Heart left ventricle (tissue), 16 donors: ENCODE measurements at regions not wholly inside any gene's neighbourhood (a gene's known extent, or its start where the extent isn't known, plus 50 kb on each side); places are given as distances from the start of the nearest gene placed in this dataset.
"Not testable (repeated sequence)": the region's sequence is repeated elsewhere in the genome, so short reads cannot be mapped to it uniquely, and the experiment has no call there.

Experiments
- ATAC-seq, 4 donors: fragments of 200-7000 bp; cut with Tn5 transposase; one replicate each; pipeline ENCODE4 v1.9.1; 2020 to 2022; ENCODE audit warnings: moderate library complexity in 4 of 4, mild to moderate bottlenecking in 3 of 4, moderate number of reproducible peaks in 1 of 4
- DNase-seq, 5 donors: peaks; one replicate each; pipeline ENCODE4 v3.0.0-alpha.2; 2020
- H3K27ac ChIP-seq, 12 donors: fragments of 200-600 bp; sonication (generic) in 4 of 12; one replicate each; pipeline versions ENCODE4 v1.5.0 to v1.8.0; 2016 to 2022; ENCODE audit warnings: mild to moderate bottlenecking in 2 of 12
- H3K27me3 ChIP-seq, 9 donors: fragments of 200-600 bp; sonication (generic) in 2 of 9; one replicate each; pipeline versions ENCODE4 v1.5.1 to v1.8.0; 2016 to 2022; ENCODE audit warnings: mild to moderate bottlenecking in 3 of 9
- H3K36me3 ChIP-seq, 9 donors: fragments of 200-600 bp; sonication (generic) in 2 of 9; one replicate each; pipeline versions ENCODE4 v1.5.0 to v1.8.0; 2018 to 2022; ENCODE audit warnings: mild to moderate bottlenecking in 2 of 9
- H3K4me1 ChIP-seq, 12 donors: fragments of 200-600 bp; sonication (generic) in 4 of 12; one replicate each; pipeline versions ENCODE4 v1.5.0 to v1.8.0; 2016 to 2022; ENCODE audit warnings: mild to moderate bottlenecking in 3 of 12
- H3K4me3 ChIP-seq, 12 donors: fragments of 200-600 bp; sonication (generic) in 4 of 12; one replicate each; pipeline versions ENCODE4 v1.5.0 to v1.8.0; 2017 to 2022; ENCODE audit warnings: mild to moderate bottlenecking in 9 of 12, moderate library complexity in 4 of 12
- H3K9me3 ChIP-seq, 12 donors: fragments of 200-600 bp; sonication (generic) in 4 of 12; one replicate each; pipeline versions ENCODE4 v1.5.0 to v1.8.0; 2016 to 2022; ENCODE audit warnings: mild to moderate bottlenecking in 1 of 12
- CTCF ChIP-seq, 12 donors: fragments of 200-600 bp; sonication (generic) in 4 of 12; IDR thresholded peaks; one replicate each; pipeline versions ENCODE4 v1.5.0 to v1.8.0; 2018 to 2022; ENCODE audit warnings: antibody characterized with exemption in 12 of 12, mild to moderate bottlenecking in 5 of 12
- POLR2A ChIP-seq, 2 donors: fragments of 450-650 bp; IDR thresholded peaks; one replicate each; pipeline ENCODE4 v1.6.1; 2017; ENCODE audit warnings: antibody characterized with exemption in 2 of 2, mild to moderate bottlenecking in 2 of 2, moderate library complexity in 2 of 2
- WGBS, 4 donors: extraction: QIAGEN DNeasy Blood & Tissue Kit in 2 of 4; methylation state at CpG; one replicate each; pipeline versions ENCODE4 v1.1.5 to v1.1.7; 2013 to 2018; 5-methylcytosine and 5-hydroxymethylcytosine counted together
- intact Hi-C, 10 donors: fragments of 100-400 bp; cut with DNase I; formaldehyde crosslinking; loops; one replicate each; pipeline versions ENCODE4 v1.11.1 to v1.14.2; 2022
- donor health status: ischemic (EF 13 %, LVEDD 7.1; RV severe dilation, severe dysfunction).
- donor health status: healthy with polysubstance abuse.
- donor health status: DM: no; HTN: yes; CAD: no.
- donor health status: DM: no; HTN: no; CAD: no.
- donor health status: ischemic (EF 25% LVEDD 6.9; RV normal size, moderate dysfunction).
- donor health status: ischemic (EF 25% LVEDD 5.7; RV mildly dilated, moderate dysfunction).
- donor health status: healthy.
- donor health status: DM: yes; HTN: yes; CAD: no.
- donor health status: ischemic (EF 35%, LVEDD 5.7; RV mildly dilated, moderate dysfunction).
- donor health status: nonischemic (EF 11% LVEDD 7.7; RV severe dilation, severe dysfunction).
- donor health status: DM: yes; HTN: yes; CAD: no.
- donor health status: PGD.
- donor health status: ischemic (EF 29% LVEDD 5.4; RV normal size, mild dysfunction).
- donor health status: nonischemic (EF 23%, LVEDD 6.1; RV moderate dilation, normal function).

DNA sequence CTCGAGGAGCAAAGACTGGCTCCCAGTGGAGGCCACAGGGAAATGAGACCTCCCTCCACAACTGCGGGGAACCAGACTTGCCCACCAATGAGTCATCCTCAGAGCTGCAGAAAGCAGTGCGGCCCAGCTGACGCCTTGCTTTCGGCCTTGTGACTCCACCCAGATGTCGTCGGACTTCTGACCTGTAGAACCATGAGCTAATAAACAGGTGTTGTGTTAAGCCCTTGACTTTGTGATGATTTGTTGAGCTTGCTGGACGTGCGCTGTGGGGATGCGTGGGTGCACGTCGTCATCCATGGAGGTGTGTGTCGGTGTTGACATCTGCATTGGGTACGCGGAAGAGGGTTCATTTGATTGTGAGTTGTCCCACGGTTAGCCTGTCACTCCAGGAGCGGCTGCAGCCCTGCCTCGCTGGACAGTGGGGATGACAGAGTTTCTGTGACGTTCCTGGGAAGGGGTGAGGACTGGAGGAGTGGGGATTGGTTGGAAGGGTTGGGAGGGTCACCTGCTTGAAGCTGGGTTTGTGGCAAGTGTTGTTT, 154.1 kb downstream of the SH3BP4 start:
- no peak overlapping the region for H3K4me3 ChIP-seq
- ATAC-seq = no peak
- WGBS, 4 donors = 86 to 91% (median 89%) methylated on average over 19 of the region's 19 CpGs

GRCh38 chr2:235106874-235107639, 155.2 kb downstream of the SH3BP4 start:
- Histone ChIP-seq H3K36me3 (no peaks in the 10 kb centered on the region), H3K27ac (no peak overlapping the region), H3K9me3 (no peaks in the 10 kb centered on the region), H3K27me3 (no peaks in the 10 kb centered on the region), H3K4me3 (no peak overlapping the region), H3K4me1 (peaks cover 0 to 13% (median 2%) of the 10 kb centered on the region in 12 donors)
- ATAC-seq = peak; percentile 55 to 87 (median 74)
- intact Hi-C loops = loop anchor here in 9 of 10 donors (1.0 to 10.0 kb wide), 12 partner anchors 100 to 975 kb away; partner anchors contain the start of gene SH3BP4 (in 2 of the 9)
- DNase-seq = peak; percentile 54 to 71 (median 67)
- WGBS, 4 donors = 46 to 59% (median 55%) methylated on average over 10 of the region's 10 CpGs
- TF ChIP-seq POLR2A (IDR thresholded peaks at IDR 0.05) (no peak), CTCF (IDR thresholded peaks at IDR 0.05) (peak; percentile 41 to 84 (median 74))

More for the DNA sequence above, 154.1 kb downstream of the SH3BP4 start:
- no peak for DNase-seq
- intact Hi-C loops = loop anchor here (2.0 to 10.0 kb wide), 11 partner anchors 99 to 974 kb away; partner anchors contain the start of gene SH3BP4 (in 2 of the 10)
- no peak for TF ChIP-seq CTCF (IDR thresholded peaks at IDR 0.05)
- Histone ChIP-seq H3K4me1 (peaks cover 0 to 13% (median 2%) of the 10 kb centered on the region in 12 donors), H3K27me3 (no peaks in the 10 kb centered on the region), H3K36me3 (no peaks in the 10 kb centered on the region), H3K9me3 (no peaks in the 10 kb centered on the region), H3K27ac (no peak overlapping the region)

DNA sequence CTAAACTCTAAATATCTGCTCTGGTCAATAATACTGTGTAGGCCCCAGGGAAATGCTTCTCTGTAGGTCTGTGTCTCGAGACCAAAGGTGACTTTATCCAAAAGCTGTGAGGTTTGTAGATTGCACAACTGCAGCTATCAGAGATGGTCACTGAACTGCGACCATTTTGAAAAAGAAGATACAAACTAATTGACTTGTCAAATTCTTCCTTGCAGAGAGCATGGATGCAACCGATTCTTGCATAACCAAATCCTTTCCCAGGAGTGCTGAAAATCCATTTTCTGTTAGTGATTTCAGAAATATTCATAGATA, 155.8 kb downstream of the SH3BP4 start:
- Histone ChIP-seq H3K9me3 (no peaks in the 10 kb centered on the region), H3K4me1 (peaks cover 0 to 9% (median under 1%) of the 10 kb centered on the region in 12 donors), H3K4me3 (no peak overlapping the region), H3K27me3 (no peaks in the 10 kb centered on the region), H3K27ac (no peak overlapping the region), H3K36me3 (no peaks in the 10 kb centered on the region)
- 88 to 93% (median 89%) methylated on average over 3 of the region's 3 CpGs for WGBS, 4 donors
- DNase-seq (no peak), ATAC-seq (no peak)
- intact Hi-C loops = loop anchor here in 9 of 10 donors (1.0 to 10.0 kb wide), 12 partner anchors 100 to 975 kb away; partner anchors contain the start of gene SH3BP4 (in 2 of the 9)
- TF ChIP-seq CTCF (IDR thresholded peaks at IDR 0.05) (no peak), POLR2A (IDR thresholded peaks at IDR 0.05) (no peak)

DNA sequence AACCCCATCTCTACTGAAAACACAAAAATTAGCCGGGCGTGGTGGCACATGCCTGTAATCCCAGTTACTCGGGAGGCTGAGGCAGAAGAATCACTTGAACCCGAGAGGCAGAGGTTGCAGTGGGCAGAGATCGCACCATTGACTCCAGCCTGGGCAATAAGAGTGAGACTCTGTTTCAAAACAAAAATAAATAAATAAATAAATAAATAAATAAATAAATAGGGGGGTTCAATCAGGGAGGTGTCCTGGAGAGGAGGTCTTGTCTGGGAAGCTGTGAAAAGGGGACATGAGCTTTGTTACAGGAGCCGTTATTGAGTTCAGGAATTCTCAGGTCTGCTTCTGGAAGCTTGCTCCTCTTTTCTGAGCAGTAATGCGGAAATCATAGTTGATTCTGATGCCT, 157.7 kb downstream of the SH3BP4 start:
- not testable (repeated sequence) for H3K4me1 ChIP-seq, H3K4me3 ChIP-seq, ATAC-seq, DNase-seq, H3K27me3 ChIP-seq, H3K36me3 ChIP-seq, H3K9me3 ChIP-seq, H3K27ac ChIP-seq
- 94 to 97% (median 95%) methylated on average over 7 of the region's 7 CpGs for WGBS, 4 donors
- intact Hi-C loops = loop anchor here in 8 of 10 donors (5.0 to 10.0 kb wide), 9 partner anchors 102 to 977 kb away; partner anchors contain the start of gene SH3BP4 (in 2 of the 8)
